ENCODE measurements at regions not wholly inside any gene's neighbourhood (a gene's known extent, or its start where the extent isn't known, plus 50 kb on each side); places are given as distances from the start of the nearest gene placed in this dataset.

DNA sequence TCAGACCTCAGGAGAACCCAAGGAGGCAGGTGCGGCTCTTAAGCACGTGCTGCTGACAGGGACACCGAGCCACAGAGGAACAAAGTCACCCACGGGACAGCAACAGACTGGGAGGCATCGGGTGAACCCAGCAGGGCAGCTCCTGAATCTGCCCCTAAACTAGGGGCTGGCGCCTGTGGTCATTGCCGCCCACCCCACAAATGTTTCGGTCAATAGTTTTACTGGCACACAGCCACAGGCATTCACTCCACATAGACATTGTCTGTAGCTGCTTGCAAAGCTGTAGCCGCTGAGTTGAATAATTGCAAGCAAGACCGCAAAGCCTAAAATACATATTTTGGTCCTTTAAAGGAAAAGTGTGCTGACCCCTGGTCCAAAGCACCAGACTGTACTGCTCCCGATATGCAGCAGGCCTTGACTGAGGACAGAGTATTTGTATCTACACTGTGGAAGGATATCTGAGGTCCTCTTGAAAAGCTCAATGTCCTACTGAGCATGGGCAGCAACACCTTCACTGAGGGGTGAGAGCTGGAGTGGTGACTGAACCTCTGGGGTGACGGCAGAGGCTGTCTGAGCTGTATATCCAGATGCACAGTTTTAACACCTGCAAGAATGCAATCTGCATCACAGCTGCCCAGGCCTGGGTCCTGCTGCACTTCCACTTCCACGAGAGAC is 310.3 kb downstream of the THBS2 start:
- Mint-ChIP-seq H3K4me3 (ENCODE audit: unreplicated experiment) (no peak overlapping the region), H3K36me3 (ENCODE audit: low read depth, unreplicated experiment) (no peaks in the 10 kb centered on the region), H3K27ac (ENCODE audit: unreplicated experiment) (no peak overlapping the region), H3K9me3 (ENCODE audit: unreplicated experiment) (peaks cover 2% of the 10 kb centered on the region), H3K27me3 (ENCODE audit: low read depth, unreplicated experiment) (peaks cover 33% of the 10 kb centered on the region), H3K4me1 (ENCODE audit: low read depth, unreplicated experiment) (no peaks in the 10 kb centered on the region)
- Histone ChIP-seq H3K4me3 (ENCODE audit: insufficient read depth, low read depth, low read length) (no peak overlapping the region), H3K27ac (ENCODE audit: low read depth, low read length) (no peak overlapping the region), H3K4me2 (ENCODE audit: low read length) (no peak overlapping the region), H3K36me3 (ENCODE audit: insufficient read depth, low read length) (no peaks in the 10 kb centered on the region), H3K9me3 (ENCODE audit: insufficient read depth, low read depth, low read length) (no peaks in the 10 kb centered on the region), H4K20me1 (ENCODE audit: insufficient read depth, low read length) (no peaks in the 10 kb centered on the region), H3K4me1 (ENCODE audit: insufficient read depth, low read length) (no peaks in the 10 kb centered on the region), H3K9ac (ENCODE audit: low read length) (no peak overlapping the region), H3K79me2 (ENCODE audit: insufficient read depth, low read length) (no peaks in the 10 kb centered on the region), H3K27me3 (ENCODE audit: insufficient read depth, low read length) (peaks cover 6% of the 10 kb centered on the region), H2AFZ (ENCODE audit: low read depth, low read length) (no peak overlapping the region)
- no peak for DNase-seq (ENCODE audit: low read depth)
- TF ChIP-seq, protein P1, sequence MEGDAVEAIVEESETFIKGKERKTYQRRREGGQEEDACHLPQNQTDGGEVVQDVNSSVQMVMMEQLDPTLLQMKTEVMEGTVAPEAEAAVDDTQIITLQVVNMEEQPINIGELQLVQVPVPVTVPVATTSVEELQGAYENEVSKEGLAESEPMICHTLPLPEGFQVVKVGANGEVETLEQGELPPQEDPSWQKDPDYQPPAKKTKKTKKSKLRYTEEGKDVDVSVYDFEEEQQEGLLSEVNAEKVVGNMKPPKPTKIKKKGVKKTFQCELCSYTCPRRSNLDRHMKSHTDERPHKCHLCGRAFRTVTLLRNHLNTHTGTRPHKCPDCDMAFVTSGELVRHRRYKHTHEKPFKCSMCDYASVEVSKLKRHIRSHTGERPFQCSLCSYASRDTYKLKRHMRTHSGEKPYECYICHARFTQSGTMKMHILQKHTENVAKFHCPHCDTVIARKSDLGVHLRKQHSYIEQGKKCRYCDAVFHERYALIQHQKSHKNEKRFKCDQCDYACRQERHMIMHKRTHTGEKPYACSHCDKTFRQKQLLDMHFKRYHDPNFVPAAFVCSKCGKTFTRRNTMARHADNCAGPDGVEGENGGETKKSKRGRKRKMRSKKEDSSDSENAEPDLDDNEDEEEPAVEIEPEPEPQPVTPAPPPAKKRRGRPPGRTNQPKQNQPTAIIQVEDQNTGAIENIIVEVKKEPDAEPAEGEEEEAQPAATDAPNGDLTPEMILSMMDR (IDR thresholded peaks at IDR 0.05; ENCODE audit: insufficient read depth, low read depth, low read length): no peak
- TF ChIP-seq EZH2 (IDR thresholded peaks at IDR 0.05; ENCODE audit: insufficient read depth, low read length): no peak
- FAIRE-seq: no peak

DNA sequence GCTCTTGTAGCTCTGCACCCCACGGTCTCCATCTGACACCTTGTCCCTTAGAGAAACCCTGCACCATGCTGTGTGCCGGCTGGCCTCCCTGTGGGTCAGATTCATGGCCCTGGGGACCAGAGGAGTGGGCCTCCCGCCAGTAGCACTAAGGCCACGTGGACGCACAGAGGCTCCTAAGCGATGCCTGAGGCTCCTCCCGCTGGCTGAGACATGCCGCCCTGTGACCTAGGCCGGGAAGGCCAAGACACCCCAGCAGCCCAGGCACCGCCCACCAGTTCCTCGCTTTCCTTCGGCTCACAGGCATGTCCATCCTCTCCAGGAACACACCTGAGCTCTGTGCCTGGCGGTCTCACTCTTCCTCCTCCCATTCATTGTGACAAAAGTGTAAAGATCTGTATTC is 311.0 kb downstream of the THBS2 start:
- H3K36me3 Mint-ChIP-seq (ENCODE audit: low read depth, unreplicated experiment): no peaks in the 10 kb centered on the region

DNA sequence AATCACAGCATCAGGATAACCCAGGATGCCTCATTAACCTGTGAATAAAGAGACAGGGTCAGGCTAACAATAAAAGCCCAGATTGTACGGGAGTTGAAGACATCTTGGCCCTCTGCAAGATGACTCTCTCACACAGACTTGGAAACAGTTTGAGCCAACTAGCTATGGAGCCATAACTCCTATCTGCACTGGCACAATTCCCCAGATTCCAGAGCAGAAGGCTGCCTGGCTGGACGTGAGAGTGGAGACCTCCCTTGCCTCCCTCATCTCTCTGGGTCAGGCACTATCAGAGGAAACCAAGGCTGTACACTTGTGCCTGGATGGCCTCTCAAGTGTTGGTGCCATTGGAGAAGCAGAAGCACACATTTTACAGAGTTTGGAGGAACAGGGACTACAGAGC is 312.6 kb downstream of the THBS2 start:
- FAIRE-seq: no peak
- peaks cover 21% of the 10 kb centered on the region for H3K27me3 Mint-ChIP-seq (ENCODE audit: low read depth, unreplicated experiment)

More for the DNA sequence above, 311.0 kb downstream of the THBS2 start:
- Mint-ChIP-seq H3K4me1 (ENCODE audit: low read depth, unreplicated experiment) (no peaks in the 10 kb centered on the region), H3K27me3 (ENCODE audit: low read depth, unreplicated experiment) (peaks cover 26% of the 10 kb centered on the region), H3K9me3 (ENCODE audit: unreplicated experiment) (peaks cover 2% of the 10 kb centered on the region), H3K27ac (ENCODE audit: unreplicated experiment) (no peak overlapping the region), H3K4me3 (ENCODE audit: unreplicated experiment) (no peak overlapping the region)
- Histone ChIP-seq H3K79me2 (ENCODE audit: insufficient read depth, low read length) (no peaks in the 10 kb centered on the region), H3K4me2 (ENCODE audit: low read length) (no peak overlapping the region), H3K9ac (ENCODE audit: low read length) (no peak overlapping the region), H3K4me3 (ENCODE audit: insufficient read depth, low read depth, low read length) (no peak overlapping the region), H3K27ac (ENCODE audit: low read depth, low read length) (no peak overlapping the region), H3K36me3 (ENCODE audit: insufficient read depth, low read length) (no peaks in the 10 kb centered on the region), H4K20me1 (ENCODE audit: insufficient read depth, low read length) (no peaks in the 10 kb centered on the region), H3K9me3 (ENCODE audit: insufficient read depth, low read depth, low read length) (no peaks in the 10 kb centered on the region), H3K27me3 (ENCODE audit: insufficient read depth, low read length) (peaks cover under 1% of the 10 kb centered on the region), H2AFZ (ENCODE audit: low read depth, low read length) (no peak overlapping the region), H3K4me1 (ENCODE audit: insufficient read depth, low read length) (no peaks in the 10 kb centered on the region)
- FAIRE-seq: no peak
- DNase-seq (ENCODE audit: low read depth): no peak
- TF ChIP-seq EZH2 (IDR thresholded peaks at IDR 0.05; ENCODE audit: insufficient read depth, low read length): no peak
- TF ChIP-seq, protein P1 (IDR thresholded peaks at IDR 0.05; ENCODE audit: insufficient read depth, low read depth, low read length): no peak

More for the DNA sequence above, 312.6 kb downstream of the THBS2 start:
- Histone ChIP-seq H3K79me2 (ENCODE audit: insufficient read depth, low read length) (no peaks in the 10 kb centered on the region), H3K27ac (ENCODE audit: low read depth, low read length) (no peak overlapping the region), H3K4me2 (ENCODE audit: low read length) (no peak overlapping the region), H4K20me1 (ENCODE audit: insufficient read depth, low read length) (no peaks in the 10 kb centered on the region), H2AFZ (ENCODE audit: low read depth, low read length) (no peak overlapping the region), H3K27me3 (ENCODE audit: insufficient read depth, low read length) (no peaks in the 10 kb centered on the region), H3K36me3 (ENCODE audit: insufficient read depth, low read length) (no peaks in the 10 kb centered on the region), H3K9ac (ENCODE audit: low read length) (no peak overlapping the region), H3K4me3 (ENCODE audit: insufficient read depth, low read depth, low read length) (no peak overlapping the region), H3K4me1 (ENCODE audit: insufficient read depth, low read length) (no peaks in the 10 kb centered on the region), H3K9me3 (ENCODE audit: insufficient read depth, low read depth, low read length) (no peaks in the 10 kb centered on the region)
- TF ChIP-seq, protein P1 (IDR thresholded peaks at IDR 0.05; ENCODE audit: insufficient read depth, low read depth, low read length): no peak
- TF ChIP-seq EZH2 (IDR thresholded peaks at IDR 0.05; ENCODE audit: insufficient read depth, low read length): no peak
- Mint-ChIP-seq H3K27ac (ENCODE audit: unreplicated experiment) (no peak overlapping the region), H3K36me3 (ENCODE audit: low read depth, unreplicated experiment) (no peaks in the 10 kb centered on the region), H3K9me3 (ENCODE audit: unreplicated experiment) (no peaks in the 10 kb centered on the region), H3K4me1 (ENCODE audit: low read depth, unreplicated experiment) (no peaks in the 10 kb centered on the region), H3K4me3 (ENCODE audit: unreplicated experiment) (no peak overlapping the region)
- no peak for DNase-seq (ENCODE audit: low read depth)
